ENCODE measurements at regions not wholly inside any gene's neighbourhood (a gene's known extent, or its start where the extent isn't known, plus 50 kb on each side); places are given as distances from the start of the nearest gene placed in this dataset.
"Not testable (repeated sequence)": the region's sequence is repeated elsewhere in the genome, so short reads cannot be mapped to it uniquely, and the experiment has no call there.

- intact Hi-C loops (cut with DNase I): loop anchor here (2.0 kb wide), 1 partner anchor 50 kb away; no protein-coding TSS in a partner anchor
- peak in 3 of 10 donors; percentile 26 to 43 (median 35) for DNase-seq
Measured at GRCh38 chr6:110558575-110558974, 82.2 kb upstream of the SLC22A16 start.

DNA sequence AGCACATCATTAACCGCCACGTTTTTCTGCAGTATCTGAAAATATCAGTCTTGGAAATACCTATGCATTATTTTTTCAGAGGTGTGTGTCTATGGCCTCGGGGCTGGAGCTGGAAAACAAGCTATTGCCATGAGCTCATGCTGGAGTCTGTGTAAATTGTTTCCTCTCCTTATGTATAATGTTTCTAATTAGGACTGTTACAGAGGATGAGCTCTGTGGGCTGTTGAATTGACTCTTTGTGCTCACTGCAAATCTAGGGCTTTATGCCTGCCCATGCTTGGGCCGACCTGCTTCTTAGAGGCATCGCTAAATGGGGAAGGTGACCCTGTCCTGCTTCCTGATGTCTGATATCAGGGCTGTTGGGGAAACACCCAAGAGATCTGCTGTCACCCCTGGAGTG, 80.8 kb upstream of the SLC22A16 start:
- DNase-seq: no peak
- intact Hi-C loops (cut with DNase I): no loop called here

- intact Hi-C loops (cut with DNase I): no loop called here
- no peak for DNase-seq
Measured at GRCh38 chr6:110556317-110557110, 80.1 kb upstream of the SLC22A16 start.

DNA sequence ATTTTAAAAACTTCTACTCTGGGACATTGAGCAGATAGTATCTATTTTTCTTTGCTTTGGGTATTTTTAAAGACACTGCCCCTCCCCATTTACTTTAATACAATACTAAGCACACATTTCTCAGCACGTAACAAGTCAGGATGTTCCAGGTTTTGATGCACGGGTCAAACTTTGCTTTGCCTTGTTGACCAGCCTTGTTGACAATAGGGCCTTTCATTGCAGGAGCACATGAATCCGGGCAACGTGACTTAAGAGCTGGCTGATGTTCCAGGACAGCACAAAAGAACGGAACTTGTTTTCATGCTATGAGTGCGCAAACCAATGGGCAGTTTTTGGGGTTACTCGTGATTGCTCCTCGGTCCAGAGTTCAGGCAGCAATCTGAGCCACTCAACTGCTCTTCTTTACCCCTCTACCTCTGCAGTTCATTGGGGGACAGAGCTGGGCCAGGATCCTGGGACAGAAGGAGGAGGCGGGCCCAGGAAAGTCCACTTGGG, 78.6 kb upstream of the SLC22A16 start:
- intact Hi-C loops (cut with DNase I): no loop called here

GRCh38 chr6:110554441-110554840, 78.0 kb upstream of the SLC22A16 start:
- no peak for DNase-seq
- intact Hi-C loops (cut with DNase I): no loop called here

More for the DNA sequence above, 78.6 kb upstream of the SLC22A16 start:
- DNase-seq: peak in 9 of 10 donors; percentile 50 to 95 (median 72)

DNA sequence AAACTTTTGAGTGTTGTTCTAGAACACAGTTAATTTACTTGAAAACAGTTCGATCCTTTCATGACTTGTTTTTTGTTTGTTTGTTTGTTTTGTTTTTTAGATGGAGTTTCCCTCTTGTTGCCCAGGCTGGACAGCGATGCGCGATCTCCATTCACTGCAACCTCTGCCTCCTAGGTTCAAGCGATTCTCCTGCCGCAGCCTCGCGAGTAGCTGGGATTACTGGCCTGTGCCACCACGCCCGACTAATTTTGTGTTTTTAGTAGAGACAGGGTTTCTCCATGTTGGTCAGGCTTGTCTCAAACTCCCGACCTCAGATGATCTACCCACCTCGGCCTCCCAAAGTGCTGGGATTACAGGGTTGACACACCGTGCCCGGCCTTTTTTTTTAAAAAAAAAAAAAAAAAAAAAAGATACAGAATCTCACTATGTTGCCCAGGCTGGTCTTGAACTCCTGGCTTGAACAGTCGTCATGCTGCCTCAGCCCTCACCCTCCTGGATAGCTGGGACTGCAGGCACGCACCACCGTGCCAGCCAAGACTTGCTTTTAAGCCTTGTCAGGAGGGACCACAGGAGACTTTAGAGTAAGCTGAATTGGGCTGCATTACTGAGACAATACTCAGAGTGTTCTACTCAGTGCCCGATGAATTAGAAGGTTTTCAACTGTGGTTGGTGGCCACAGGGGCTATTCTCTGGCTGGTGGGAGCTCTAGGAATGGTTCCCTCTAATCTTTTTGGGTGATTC, 76.7 kb upstream of the SLC22A16 start:
- no peak for DNase-seq
- intact Hi-C loops (cut with DNase I): no loop called here

DNA sequence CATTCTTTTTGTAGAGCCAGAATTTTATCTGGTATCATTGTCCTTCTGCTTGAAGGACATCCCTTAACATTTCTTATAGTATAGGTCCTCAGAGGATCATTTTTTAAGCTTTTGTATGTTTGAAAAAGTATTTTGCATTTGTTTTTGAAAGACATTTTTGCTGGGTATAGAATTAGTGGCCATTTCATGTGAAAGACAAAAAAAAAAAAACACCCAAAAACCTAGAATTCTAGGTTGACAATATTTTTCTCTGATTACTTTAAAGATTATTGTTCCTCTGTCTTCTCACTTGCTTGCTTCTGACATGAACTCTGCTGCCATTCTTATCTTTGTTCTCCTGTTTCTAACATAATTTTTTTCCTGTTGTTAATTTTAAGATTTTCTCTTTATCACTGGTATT, 75.7 kb upstream of the SLC22A16 start:
- intact Hi-C loops (cut with DNase I): no loop called here
- DNase-seq: no peak

- DNase-seq: no peak
- intact Hi-C loops (cut with DNase I): no loop called here
Measured at GRCh38 chr6:110551088-110551487, 74.7 kb upstream of the SLC22A16 start.

DNA sequence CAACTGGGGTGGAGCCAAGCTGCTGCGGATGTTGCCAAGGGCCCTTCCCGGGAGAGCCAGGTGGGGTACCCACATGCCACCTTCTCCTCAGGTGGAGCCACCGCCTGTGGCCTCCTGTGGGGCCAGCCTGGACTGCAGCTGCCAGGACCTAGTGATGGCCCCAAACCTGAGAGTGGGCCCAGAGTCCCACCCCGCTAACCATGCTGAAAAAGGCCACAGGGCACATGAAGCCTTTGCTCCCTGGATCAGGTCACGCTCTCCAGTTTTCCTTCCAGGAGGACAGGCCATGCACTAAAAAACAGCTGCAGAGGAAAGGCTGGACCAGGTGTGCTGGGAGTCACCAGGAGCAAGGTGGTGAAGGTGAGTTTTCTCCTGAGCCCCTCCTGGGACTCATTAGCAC, 73.9 kb upstream of the SLC22A16 start:
- no peak for DNase-seq
- intact Hi-C loops (cut with DNase I): no loop called here

DNA sequence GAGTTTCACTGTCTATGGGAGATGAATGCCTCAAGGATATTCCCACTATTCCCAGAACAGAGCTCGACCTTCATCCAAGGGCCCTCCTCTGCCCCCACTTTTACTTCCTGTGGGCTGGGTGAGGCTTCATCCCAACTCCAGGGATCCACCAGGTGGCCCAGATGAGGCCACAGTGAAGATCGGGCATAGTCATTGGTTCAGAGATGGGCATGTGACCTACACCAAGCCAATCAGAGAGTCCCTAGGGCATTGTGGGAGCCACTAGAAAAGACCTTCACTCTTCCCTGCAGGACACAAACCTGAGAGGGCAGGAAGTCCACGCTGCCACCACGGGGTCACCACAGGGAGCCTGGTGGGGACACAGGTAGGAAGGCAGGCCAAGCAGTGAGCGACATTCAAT, 72.9 kb upstream of the SLC22A16 start:
- intact Hi-C loops (cut with DNase I): no loop called here
- DNase-seq: no peak

DNA sequence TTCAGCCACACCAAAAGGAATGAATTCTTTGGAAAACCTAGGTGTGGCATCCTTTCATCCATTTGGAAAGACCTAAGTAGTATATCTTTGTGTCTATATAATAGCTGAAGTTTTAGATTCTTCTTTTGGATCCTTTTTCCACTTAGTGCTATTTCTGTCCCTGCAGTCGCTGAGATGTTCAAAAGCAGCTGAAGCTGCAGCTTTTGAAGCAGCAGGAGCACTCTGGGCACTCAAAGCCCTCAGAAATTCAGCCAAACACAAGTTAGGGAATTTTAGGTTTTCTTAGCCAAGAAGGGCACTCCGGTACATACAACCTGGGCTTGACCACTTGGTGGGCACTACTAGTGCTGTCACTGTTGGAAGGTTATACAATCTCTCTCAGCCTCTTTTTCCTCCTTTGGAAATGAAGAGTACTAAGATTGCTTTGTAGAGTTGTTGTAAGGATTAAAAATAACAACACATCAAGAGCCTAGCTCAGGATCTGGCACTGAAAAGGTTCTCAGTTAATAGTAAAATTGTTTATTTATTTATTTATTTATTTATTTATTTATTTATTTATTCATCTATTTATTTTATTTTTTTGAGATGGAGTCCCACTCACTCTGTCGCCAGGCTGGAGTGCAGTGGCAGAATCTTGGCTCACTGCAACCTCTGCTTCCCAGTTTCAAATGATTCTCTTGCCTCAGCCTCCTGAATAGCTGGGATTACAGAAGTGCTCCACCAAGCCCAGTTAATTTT, 71.9 kb upstream of the SLC22A16 start:
- intact Hi-C loops (cut with DNase I): no loop called here
- DNase-seq: no peak

GRCh38 chr6:110547266-110547964, 71.0 kb upstream of the SLC22A16 start:
- intact Hi-C loops (cut with DNase I): no loop called here
- no peak for DNase-seq

GRCh38 chr6:110545081-110545872, 68.9 kb upstream of the SLC22A16 start:
- intact Hi-C loops (cut with DNase I): no loop called here

DNA sequence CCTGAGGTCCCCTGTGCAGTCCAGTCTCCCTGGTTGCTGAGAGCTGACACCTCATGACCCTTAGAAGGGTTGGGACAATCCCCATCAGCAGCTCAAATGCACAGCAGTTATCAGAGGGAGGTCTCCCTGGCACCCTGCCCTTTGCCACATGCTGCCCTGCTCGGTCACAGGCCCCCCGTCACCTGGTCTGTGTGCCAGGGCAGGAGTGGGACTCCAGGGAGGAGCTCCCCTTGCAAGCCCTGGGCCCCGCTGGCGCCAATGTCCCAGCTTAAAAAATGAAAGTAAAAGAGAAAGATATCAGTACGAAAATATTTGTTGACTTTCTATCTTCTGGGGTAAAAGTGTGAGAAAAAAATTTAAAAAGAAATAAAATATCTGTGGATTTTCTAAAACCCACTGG, 68.1 kb upstream of the SLC22A16 start:
- intact Hi-C loops (cut with DNase I): no loop called here

More at GRCh38 chr6:110545081-110545872, 68.9 kb upstream of the SLC22A16 start:
- no peak for DNase-seq

DNA sequence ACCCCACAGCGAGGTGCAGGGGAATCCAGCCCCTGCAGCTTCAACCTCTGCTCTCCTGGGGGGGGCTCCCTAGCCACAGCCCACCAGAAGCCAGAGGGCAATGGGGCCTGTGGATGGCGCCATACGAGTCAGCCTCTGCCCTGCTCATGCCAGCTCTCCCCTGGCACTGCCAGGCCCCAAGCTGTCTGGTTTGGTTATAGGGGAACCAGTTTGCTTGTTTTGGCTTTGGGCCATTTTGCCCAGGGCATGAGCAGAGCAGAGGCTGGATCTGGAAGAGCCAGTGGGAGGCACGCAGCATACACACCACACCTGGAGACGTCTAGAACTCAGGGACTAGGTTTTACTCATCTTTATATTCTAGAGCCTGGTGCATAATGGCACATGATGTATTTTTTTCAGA, 66.7 kb upstream of the SLC22A16 start:
- intact Hi-C loops (cut with DNase I): no loop called here
- peak in 7 of 10 donors; percentile 42 to 95 (median 66) for DNase-seq

More for the DNA sequence above, 68.1 kb upstream of the SLC22A16 start:
- DNase-seq: no peak

- DNase-seq: peak in 8 of 10 donors; percentile 53 to 95 (median 78)
- intact Hi-C loops (cut with DNase I): no loop called here
Measured at GRCh38 chr6:110542311-110543024, 66.1 kb upstream of the SLC22A16 start.

DNA sequence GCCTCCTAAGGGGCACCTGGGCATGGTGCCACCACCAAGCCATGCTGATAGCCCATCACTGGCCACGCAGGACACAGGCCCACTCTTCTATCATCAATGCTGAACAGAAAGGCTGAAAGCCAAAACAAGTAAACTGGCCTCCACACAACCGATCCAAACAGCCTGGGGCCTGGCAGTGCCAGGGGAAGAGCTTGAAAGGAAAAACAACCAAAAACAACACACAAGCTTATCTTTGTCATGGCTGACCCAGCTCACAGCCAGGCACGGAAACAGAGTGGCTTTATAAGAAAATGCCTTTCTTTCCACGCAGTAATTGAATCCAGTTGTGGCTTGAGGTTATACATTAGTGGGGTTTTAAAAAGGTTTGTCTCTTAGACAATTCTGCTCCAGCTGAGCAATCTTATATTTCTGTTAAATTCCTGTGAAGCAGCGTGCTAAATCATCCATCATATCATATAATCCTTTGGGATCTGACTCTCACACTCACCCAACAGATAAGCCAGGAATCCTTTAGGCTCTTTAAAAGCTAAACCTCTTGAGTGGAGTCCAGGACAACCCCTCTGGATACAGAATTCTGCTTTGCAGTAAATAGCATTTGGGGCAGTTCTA, 65.4 kb upstream of the SLC22A16 start:
- peak; percentile 55 to 97 (median 74) for DNase-seq

GRCh38 chr6:110539277-110540019, 63.0 kb upstream of the SLC22A16 start:
- intact Hi-C loops (cut with DNase I): not testable (repeated sequence)

More for the DNA sequence above, 65.4 kb upstream of the SLC22A16 start:
- intact Hi-C loops (cut with DNase I): no loop called here

More at GRCh38 chr6:110539277-110540019, 63.0 kb upstream of the SLC22A16 start:
- not testable (repeated sequence) for DNase-seq
